HEK293 (cell line): ENCODE measurements at regions not wholly inside any gene's neighbourhood (a gene's known extent, or its start where the extent isn't known, plus 50 kb on each side); places are given as distances from the start of the nearest gene placed in this dataset.

ENCODE experiments used
- CTCF ChIA-PET: fragments of 350-600 bp; formaldehyde crosslinking; extraction: SDS; loops from one replicate; lab custom pipeline; 2021; ENCODE audit warnings: antibody characterized with exemption; lab: Yijun Ruan, JAX
- POLR2A ChIA-PET: fragments of 300-600 bp; formaldehyde crosslinking; extraction: SDS; loops from one replicate; lab custom pipeline; 2020; ENCODE audit warnings: antibody characterized with exemption, inconsistent platforms; lab: Yijun Ruan, JAX
- H3K27ac ChIP-seq: fragments of 200-500 bp; sonication (Bioruptor generic); 2 replicates; pipeline ENCODE4 v1.5.1; 2014; ENCODE audit warnings: low read depth, low read length, control low read depth, inconsistent platforms; ENCODE audit errors: extremely low read depth
- H3K36me3 ChIP-seq, 2 experiments: fragments of 200-500 bp in 1 of 2; sonication (Bioruptor generic) in 1 of 2; 1 replicate in 1 of 2; 2 replicates in 1 of 2; pipeline ENCODE4 v1.5.1; 2014 to 2017; ENCODE audit warnings: inconsistent platforms in 2 of 2, low read length in 2 of 2; ENCODE audit not compliant: control insufficient read depth in 2 of 2, insufficient read depth in 1 of 2
- H3K4me1 ChIP-seq: fragments of 200-500 bp; sonication (Bioruptor generic); 2 replicates; pipeline ENCODE4 v1.5.1; 2014; ENCODE audit warnings: mild to moderate bottlenecking, low read length, inconsistent platforms; ENCODE audit not compliant: control insufficient read depth, insufficient read depth
- H3K4me3 ChIP-seq: 2 replicates; pipeline ENCODE4 v1.5.1; 2011; ENCODE audit warnings: low read depth, mild to moderate bottlenecking, control low read depth, low read length, moderate library complexity
- H3K9me3 ChIP-seq: fragments of 200-500 bp; sonication (Bioruptor generic); 2 replicates; pipeline ENCODE4 v1.5.1; 2014; ENCODE audit warnings: low read depth, low read length, inconsistent platforms; ENCODE audit not compliant: control insufficient read depth, insufficient read depth
- KLF9 ChIP-seq: fragments of 450-650 bp; formaldehyde crosslinking; IDR thresholded peaks from 2 replicates; pipeline ENCODE4 v1.5.1; 2016; ENCODE audit warnings: missing biosample characterization, missing genetic modification characterization, low read depth
- SCRT2 ChIP-seq: fragments of 450-650 bp; formaldehyde crosslinking; IDR thresholded peaks from 2 replicates; pipeline ENCODE4 v1.5.1; 2016; ENCODE audit warnings: missing biosample characterization, missing genetic modification characterization
- ZBTB7A ChIP-seq: fragments of 450-650 bp; formaldehyde crosslinking; IDR thresholded peaks from 2 replicates; pipeline ENCODE4 v1.5.1; 2016; ENCODE audit warnings: low read depth, missing biosample characterization, missing genetic modification characterization
- ZNF114 ChIP-seq: fragments of 450-650 bp; formaldehyde crosslinking; IDR thresholded peaks from 2 replicates; pipeline ENCODE4 v1.5.0; 2017; ENCODE audit warnings: missing biosample characterization, missing genetic modification characterization
- ZNF302 ChIP-seq: fragments of 450-650 bp; formaldehyde crosslinking; IDR thresholded peaks from 2 replicates; pipeline ENCODE4 v1.5.1; 2016; ENCODE audit warnings: missing biosample characterization, missing genetic modification characterization, low read depth
- ZNF350 ChIP-seq: fragments of 450-650 bp; formaldehyde crosslinking; IDR thresholded peaks from 2 replicates; pipeline ENCODE4 v1.5.0; 2017; ENCODE audit warnings: missing biosample characterization, mild to moderate bottlenecking, missing genetic modification characterization
- ZNF37A ChIP-seq: fragments of 450-650 bp; IDR thresholded peaks from 2 replicates; pipeline ENCODE4 v1.5.1; 2018; ENCODE audit warnings: missing biosample characterization, missing genetic modification characterization
- ZNF391 ChIP-seq: fragments of 450-650 bp; formaldehyde crosslinking; IDR thresholded peaks from 2 replicates; pipeline ENCODE4 v1.5.1; 2016; ENCODE audit warnings: low read depth, missing biosample characterization, missing genetic modification characterization, borderline replicate concordance
- ZNF654 ChIP-seq: fragments of 450-650 bp; formaldehyde crosslinking; IDR thresholded peaks from 2 replicates; pipeline ENCODE4 v1.5.1; 2016; ENCODE audit warnings: low read depth, missing biosample characterization, missing genetic modification characterization
- ZNF747 ChIP-seq: fragments of 450-650 bp; formaldehyde crosslinking; IDR thresholded peaks from 2 replicates; pipeline ENCODE4 v1.5.1; 2016; ENCODE audit warnings: missing biosample characterization, missing genetic modification characterization
- ZNF791 ChIP-seq: fragments of 450-650 bp; formaldehyde crosslinking; IDR thresholded peaks from 2 replicates; pipeline ENCODE4 v1.5.1; 2016; ENCODE audit warnings: missing biosample characterization, missing genetic modification characterization
- ZNF792 ChIP-seq: fragments of 450-650 bp; formaldehyde crosslinking; IDR thresholded peaks from 2 replicates; pipeline ENCODE4 v1.5.1; 2016; ENCODE audit warnings: missing biosample characterization, missing genetic modification characterization
- ZNF830 ChIP-seq: fragments of 450-650 bp; IDR thresholded peaks from 2 replicates; pipeline ENCODE4 v1.5.0; 2018; ENCODE audit warnings: missing biosample characterization, missing genetic modification characterization, low read depth, mild to moderate bottlenecking, moderate library complexity
- TF ChIP-seq, protein P1 (sequence below): IDR thresholded peaks from 2 replicates; pipeline ENCODE4 v1.6.1; 2011; ENCODE audit warnings: mild to moderate bottlenecking, low read depth, low read length, borderline replicate concordance
- TF ChIP-seq, protein P2 (sequence below): fragments of 450-650 bp; formaldehyde crosslinking; IDR thresholded peaks from 2 replicates; pipeline ENCODE4 v1.5.1; 2016; ENCODE audit warnings: missing biosample characterization, missing genetic modification characterization
- TF ChIP-seq, protein P3 (sequence below): fragments of 450-650 bp; formaldehyde crosslinking; IDR thresholded peaks from 2 replicates; pipeline ENCODE4 v1.5.1; 2016; ENCODE audit warnings: missing biosample characterization, missing genetic modification characterization
- TF ChIP-seq, protein P4 (sequence below): fragments of 450-650 bp; formaldehyde crosslinking; IDR thresholded peaks from 2 replicates; pipeline ENCODE4 v1.5.1; 2017; ENCODE audit warnings: missing biosample characterization, missing genetic modification characterization

DNA sequence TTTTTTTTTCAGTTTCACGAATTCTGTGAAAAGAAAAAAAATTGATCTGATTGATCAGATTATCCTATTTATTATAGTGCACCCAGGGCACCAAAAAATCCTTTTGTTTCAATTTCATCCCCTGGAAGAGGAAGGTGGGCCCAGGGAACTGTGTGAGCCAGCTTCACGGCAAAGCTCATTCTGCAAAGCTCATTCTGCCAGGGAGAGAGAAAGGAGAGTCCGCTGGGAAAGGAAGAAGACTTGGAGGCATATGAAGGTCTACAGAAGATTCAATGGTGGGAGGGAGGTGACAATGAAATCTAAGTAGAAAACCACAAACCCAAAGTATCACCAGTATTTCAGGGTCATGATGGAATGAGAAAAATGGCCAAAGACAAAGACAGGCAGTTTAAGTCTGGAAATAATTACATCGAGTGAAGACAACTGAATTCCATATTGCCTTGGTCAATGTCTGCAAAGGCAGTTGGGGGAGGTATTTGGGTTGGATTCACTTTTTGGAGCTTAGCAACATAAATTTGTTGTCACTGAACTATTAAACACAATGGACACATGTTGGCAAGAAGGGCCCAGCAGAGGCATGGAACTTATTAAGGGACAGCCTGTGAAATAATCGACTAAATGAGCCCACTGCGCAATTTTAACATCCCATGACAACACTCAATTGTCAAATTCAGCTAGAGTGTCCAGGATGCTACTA lies 587.8 kb upstream of the MKI67 start:
- no peak overlapping the region for H3K4me3 ChIP-seq
- H3K4me1 ChIP-seq = no peaks in the 10 kb centered on the region
- no peaks in the 10 kb centered on the region for H3K36me3 ChIP-seq
- no peaks in the 10 kb centered on the region for H3K9me3 ChIP-seq
- CTCF ChIA-PET = interaction anchor here (0.9 kb wide), 2 partner anchors 503 to 1025 kb away, joined by 3 read pairs; no protein-coding TSS in a partner anchor
- TF ChIP-seq KLF9 = no peak
- no peak for TF ChIP-seq ZNF792 (tag by site-specific recombination)
- no peak for TF ChIP-seq ZNF37A (tag by site-specific recombination)
- no peak for TF ChIP-seq ZNF654 (tag by site-specific recombination)
- TF ChIP-seq, protein P1, sequence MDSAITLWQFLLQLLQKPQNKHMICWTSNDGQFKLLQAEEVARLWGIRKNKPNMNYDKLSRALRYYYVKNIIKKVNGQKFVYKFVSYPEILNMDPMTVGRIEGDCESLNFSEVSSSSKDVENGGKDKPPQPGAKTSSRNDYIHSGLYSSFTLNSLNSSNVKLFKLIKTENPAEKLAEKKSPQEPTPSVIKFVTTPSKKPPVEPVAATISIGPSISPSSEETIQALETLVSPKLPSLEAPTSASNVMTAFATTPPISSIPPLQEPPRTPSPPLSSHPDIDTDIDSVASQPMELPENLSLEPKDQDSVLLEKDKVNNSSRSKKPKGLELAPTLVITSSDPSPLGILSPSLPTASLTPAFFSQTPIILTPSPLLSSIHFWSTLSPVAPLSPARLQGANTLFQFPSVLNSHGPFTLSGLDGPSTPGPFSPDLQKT = no peak
- TF ChIP-seq ZNF791 (tag by site-specific recombination) = no peak
- TF ChIP-seq ZNF747 = no peak
- TF ChIP-seq, protein P2, sequence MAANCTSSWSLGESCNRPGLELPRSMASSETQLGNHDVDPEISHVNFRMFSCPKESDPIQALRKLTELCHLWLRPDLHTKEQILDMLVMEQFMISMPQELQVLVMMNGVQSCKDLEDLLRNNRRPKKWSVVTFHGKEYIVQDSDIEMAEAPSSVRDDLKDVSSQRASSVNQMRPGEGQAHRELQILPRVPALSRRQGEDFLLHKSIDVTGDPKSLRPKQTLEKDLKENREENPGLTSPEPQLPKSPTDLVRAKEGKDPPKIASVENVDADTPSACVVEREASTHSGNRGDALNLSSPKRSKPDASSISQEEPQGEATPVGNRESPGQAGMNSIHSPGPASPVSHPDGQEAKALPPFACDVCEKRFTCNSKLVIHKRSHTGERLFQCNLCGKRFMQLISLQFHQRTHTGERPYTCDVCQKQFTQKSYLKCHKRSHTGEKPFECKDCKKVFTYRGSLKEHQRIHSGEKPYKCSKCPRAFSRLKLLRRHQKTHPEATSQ (tag by site-specific recombination) = no peak
- no peak for TF ChIP-seq ZNF350
- no peak overlapping the region for H3K27ac ChIP-seq
- POLR2A ChIA-PET = no interaction called here

DNA sequence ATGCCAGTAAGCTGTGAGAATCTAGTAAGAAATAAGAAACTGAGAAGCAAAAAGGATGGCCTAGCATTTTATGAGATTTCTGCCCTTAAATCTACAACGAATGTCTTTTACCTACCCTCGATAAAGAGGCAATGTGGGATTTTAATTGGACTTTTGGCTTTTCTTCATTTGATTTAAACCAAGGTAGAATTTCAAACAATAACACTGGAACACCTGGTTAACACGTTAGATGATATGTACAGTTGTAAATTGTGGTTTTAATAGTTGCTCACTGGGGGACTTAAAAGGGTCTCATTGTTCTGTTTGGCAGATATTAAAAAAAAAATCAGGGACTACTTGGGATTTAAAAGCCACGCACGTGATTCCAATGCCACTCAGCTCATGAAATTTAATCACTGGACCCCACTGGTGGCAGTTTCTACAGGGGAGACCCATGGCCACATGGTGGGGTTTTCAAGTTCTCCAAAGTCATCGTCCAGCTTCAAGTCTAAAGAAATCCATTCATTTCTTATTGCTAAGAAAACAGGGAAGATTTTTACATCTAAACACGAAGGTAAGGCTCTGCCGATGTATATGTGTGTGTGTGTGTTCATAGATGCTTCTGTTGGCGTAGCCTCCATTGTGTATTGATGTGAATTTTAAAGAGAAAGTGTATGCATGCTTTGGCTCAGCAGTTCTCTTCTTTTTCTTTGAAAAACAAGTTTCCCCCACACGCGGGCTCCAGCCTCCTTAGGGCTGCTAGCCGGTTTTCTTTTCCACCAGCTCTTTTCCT lies 588.6 kb upstream of the MKI67 start:
- no peak overlapping the region for H3K4me3 ChIP-seq
- CTCF ChIA-PET = interaction anchor here (0.7 to 0.9 kb wide), 2 partner anchors 55 to 503 kb away, joined by 3 to 6 read pairs; no protein-coding TSS in a partner anchor
- H3K27ac ChIP-seq = no peak overlapping the region
- H3K4me1 ChIP-seq = no peaks in the 10 kb centered on the region
- H3K9me3 ChIP-seq = no peaks in the 10 kb centered on the region
- POLR2A ChIA-PET = no interaction called here
- TF ChIP-seq SCRT2 = no peak
- TF ChIP-seq ZNF37A (tag by site-specific recombination) = no peak
- no peak for TF ChIP-seq ZNF302 (tag by site-specific recombination)
- no peak for TF ChIP-seq ZNF830
- TF ChIP-seq ZNF114 (tag by site-specific recombination) = no peak
- TF ChIP-seq ZNF391 (tag by site-specific recombination) = no peak
- TF ChIP-seq, protein P3, sequence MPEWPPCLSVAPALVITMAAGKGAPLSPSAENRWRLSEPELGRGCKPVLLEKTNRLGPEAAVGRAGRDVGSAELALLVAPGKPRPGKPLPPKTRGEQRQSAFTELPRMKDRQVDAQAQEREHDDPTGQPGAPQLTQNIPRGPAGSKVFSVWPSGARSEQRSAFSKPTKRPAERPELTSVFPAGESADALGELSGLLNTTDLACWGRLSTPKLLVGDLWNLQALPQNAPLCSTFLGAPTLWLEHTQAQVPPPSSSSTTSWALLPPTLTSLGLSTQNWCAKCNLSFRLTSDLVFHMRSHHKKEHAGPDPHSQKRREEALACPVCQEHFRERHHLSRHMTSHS (tag by site-specific recombination) = no peak
- TF ChIP-seq ZBTB7A (tag by site-specific recombination) = no peak
- TF ChIP-seq, protein P4, sequence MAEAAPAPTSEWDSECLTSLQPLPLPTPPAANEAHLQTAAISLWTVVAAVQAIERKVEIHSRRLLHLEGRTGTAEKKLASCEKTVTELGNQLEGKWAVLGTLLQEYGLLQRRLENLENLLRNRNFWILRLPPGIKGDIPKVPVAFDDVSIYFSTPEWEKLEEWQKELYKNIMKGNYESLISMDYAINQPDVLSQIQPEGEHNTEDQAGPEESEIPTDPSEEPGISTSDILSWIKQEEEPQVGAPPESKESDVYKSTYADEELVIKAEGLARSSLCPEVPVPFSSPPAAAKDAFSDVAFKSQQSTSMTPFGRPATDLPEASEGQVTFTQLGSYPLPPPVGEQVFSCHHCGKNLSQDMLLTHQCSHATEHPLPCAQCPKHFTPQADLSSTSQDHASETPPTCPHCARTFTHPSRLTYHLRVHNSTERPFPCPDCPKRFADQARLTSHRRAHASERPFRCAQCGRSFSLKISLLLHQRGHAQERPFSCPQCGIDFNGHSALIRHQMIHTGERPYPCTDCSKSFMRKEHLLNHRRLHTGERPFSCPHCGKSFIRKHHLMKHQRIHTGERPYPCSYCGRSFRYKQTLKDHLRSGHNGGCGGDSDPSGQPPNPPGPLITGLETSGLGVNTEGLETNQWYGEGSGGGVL (tag by site-specific recombination) = no peak
- TF ChIP-seq, all 188 proteins: peak for 0
- no peaks in the 10 kb centered on the region for H3K36me3 ChIP-seq
